ENCODE measurements at regions not wholly inside any gene's neighbourhood (a gene's known extent, or its start where the extent isn't known, plus 50 kb on each side); places are given as distances from the start of the nearest gene placed in this dataset.

DNA sequence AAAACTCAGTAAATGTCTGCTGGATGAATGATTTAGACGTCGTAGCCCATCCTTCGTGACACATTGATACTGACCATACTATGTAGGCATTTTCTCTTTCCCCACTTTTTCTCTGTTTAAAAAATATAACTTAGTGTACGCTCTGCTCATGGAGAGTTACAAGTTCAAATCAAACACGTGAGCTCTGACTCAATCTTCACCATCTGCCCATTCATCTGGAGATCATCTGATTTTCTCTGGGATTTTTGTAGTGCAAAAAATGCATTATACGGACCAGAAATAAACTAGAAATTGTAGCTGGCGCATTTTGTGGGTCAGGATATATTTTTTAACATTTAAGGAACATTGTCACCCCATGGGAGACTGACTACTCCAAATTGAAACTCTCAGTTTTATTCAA, 124.7 kb upstream of the FAM9B start:
- ATAC-seq (ENCODE audit: low FRiP score) (no peak), DNase-seq (ENCODE audit: low spot score) (no peak)
- TF ChIP-seq CTCF (IDR thresholded peaks at IDR 0.05), result no peak

DNA sequence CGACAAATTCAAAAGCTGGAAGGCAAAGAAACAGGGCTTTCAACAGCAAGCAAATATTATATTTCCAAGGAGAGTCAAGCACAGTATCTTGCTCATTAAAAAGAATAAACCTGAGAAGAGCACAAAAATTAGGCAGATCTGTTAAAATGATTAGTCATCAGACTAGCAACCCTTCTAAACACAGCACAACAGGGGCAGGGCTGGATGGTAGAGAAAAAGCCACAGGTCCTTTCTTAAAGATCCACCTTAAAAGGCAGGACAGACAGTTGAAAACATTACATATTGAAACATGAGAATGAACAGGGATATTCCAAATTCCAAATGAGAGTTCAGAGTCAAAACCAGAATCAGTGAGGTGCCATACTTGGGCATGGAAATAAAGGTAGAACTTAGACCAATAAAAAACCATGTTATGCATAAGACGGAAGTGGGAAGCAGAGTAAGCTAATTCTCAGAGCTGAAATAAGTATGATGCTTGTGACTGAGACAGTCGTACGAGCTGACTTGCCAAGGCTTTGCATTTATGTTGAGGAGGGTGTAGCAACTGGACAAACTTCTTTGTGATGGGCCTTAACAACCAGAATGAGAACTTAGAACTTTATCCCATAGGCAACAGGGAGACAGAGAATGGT, 126.9 kb upstream of the FAM9B start:
- ATAC-seq (ENCODE audit: low FRiP score) (no peak), DNase-seq (ENCODE audit: low spot score) (no peak)
- TF ChIP-seq CTCF (IDR thresholded peaks at IDR 0.05), result no peak

GRCh38 chrX:9162698-9163097, 128.8 kb upstream of the FAM9B start:
- ATAC-seq (ENCODE audit: low FRiP score), result no peak
- no peak for DNase-seq (ENCODE audit: low spot score)
- no peak for TF ChIP-seq CTCF (IDR thresholded peaks at IDR 0.05)

DNA sequence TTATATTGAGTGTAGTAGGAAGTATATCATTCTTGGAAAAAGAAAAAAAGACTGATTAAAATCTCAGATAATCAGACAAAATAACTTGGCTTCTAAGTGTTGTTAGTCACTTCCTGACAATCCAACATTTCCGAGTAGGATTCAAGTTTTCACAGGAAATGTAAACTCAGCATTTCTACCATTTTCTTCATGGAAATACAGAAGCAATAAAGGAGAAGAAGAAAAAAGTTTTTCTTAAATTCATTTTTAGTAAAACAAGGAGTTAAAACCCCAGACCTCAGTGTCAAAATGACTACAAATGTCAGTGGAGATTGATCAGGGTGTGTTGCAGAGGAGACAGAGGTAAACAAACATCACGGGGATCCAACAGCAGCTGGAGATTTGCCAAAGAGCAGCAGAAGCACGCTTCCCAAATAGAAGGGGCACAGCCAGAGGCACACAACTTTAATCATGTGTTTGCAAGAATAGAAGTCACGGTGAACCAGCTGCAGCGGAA, 129.3 kb upstream of the FAM9B start:
- ATAC-seq (ENCODE audit: low FRiP score) (no peak), DNase-seq (ENCODE audit: low spot score) (no peak)
- no peak for TF ChIP-seq CTCF (IDR thresholded peaks at IDR 0.05)

- no peak for TF ChIP-seq CTCF (IDR thresholded peaks at IDR 0.05)
- DNase-seq (ENCODE audit: low spot score), result no peak
- no peak for ATAC-seq (ENCODE audit: low FRiP score)
These were observed 130.2 kb upstream of the FAM9B start for GRCh38 chrX:9164086-9164485.

DNA sequence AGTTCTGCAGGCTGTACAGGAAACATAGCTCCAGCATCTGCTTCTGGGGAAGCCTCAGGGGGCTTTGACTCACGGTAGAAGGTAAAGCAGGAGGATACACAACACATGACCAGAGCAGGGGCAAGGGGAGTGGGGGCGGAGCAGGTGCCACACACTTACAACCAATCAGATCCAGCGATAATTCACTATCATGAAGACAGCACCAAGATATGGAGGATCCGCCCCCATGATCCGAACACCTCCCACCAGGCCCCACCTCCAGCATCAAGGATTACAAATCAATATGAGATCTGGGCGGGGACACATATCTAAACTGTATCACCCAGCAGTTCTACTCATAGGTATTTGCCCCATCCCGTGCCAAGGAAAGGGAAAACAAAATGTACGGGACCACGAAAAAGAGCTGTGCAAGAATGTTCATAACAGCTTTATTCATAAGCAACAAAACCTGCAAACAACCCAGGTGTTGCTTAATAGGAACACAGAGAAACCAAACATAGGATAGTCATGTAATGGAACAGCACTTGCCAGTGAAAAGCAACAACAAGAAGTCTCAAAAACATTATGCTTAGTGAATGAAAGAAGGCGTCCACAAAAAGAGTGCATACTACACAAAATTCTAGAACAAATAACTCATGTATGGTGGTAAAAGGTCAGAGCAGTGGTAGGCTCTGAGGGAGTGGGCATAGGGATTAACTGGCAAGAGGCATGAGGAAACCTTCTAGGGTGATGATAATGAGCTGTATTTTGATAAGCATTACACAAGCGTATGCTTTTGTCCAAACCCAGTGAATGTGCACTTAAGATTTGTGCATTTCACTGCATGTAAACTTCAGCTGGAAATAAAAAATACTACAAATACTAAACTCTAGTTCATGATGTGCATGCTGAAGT, 130.9 kb upstream of the FAM9B start:
- no peak for ATAC-seq (ENCODE audit: low FRiP score)

More for the DNA sequence above, 130.9 kb upstream of the FAM9B start:
- DNase-seq (ENCODE audit: low spot score), result no peak
- TF ChIP-seq CTCF (IDR thresholded peaks at IDR 0.05), result no peak
